ENCODE measurements at regions not wholly inside any gene's neighbourhood (a gene's known extent, or its start where the extent isn't known, plus 50 kb on each side); places are given as distances from the start of the nearest gene placed in this dataset.

DNA sequence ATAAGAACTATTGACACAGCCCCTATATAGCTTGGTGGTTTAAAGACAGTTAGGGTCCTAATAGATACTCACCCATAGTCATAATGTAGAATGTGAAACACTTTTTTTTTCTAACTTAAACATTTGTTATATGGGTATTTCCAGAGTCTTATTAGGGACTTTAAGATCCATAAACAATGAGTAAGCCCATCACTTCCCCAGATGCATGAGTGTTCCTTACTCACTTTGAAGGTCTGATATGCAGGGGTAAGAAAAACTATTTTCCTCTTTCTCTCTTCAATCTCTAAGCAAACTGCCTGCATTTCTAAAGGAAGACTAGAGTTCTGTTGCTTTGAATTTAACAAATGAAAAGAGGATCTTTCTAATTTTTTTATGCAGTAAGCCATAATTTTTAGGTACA, 443.6 kb upstream of the PITX2 start:
- TF ChIP-seq, protein P1, sequence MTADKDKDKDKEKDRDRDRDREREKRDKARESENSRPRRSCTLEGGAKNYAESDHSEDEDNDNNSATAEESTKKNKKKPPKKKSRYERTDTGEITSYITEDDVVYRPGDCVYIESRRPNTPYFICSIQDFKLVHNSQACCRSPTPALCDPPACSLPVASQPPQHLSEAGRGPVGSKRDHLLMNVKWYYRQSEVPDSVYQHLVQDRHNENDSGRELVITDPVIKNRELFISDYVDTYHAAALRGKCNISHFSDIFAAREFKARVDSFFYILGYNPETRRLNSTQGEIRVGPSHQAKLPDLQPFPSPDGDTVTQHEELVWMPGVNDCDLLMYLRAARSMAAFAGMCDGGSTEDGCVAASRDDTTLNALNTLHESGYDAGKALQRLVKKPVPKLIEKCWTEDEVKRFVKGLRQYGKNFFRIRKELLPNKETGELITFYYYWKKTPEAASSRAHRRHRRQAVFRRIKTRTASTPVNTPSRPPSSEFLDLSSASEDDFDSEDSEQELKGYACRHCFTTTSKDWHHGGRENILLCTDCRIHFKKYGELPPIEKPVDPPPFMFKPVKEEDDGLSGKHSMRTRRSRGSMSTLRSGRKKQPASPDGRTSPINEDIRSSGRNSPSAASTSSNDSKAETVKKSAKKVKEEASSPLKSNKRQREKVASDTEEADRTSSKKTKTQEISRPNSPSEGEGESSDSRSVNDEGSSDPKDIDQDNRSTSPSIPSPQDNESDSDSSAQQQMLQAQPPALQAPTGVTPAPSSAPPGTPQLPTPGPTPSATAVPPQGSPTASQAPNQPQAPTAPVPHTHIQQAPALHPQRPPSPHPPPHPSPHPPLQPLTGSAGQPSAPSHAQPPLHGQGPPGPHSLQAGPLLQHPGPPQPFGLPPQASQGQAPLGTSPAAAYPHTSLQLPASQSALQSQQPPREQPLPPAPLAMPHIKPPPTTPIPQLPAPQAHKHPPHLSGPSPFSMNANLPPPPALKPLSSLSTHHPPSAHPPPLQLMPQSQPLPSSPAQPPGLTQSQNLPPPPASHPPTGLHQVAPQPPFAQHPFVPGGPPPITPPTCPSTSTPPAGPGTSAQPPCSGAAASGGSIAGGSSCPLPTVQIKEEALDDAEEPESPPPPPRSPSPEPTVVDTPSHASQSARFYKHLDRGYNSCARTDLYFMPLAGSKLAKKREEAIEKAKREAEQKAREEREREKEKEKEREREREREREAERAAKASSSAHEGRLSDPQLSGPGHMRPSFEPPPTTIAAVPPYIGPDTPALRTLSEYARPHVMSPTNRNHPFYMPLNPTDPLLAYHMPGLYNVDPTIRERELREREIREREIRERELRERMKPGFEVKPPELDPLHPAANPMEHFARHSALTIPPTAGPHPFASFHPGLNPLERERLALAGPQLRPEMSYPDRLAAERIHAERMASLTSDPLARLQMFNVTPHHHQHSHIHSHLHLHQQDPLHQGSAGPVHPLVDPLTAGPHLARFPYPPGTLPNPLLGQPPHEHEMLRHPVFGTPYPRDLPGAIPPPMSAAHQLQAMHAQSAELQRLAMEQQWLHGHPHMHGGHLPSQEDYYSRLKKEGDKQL (CRISPR knock-in tag; IDR thresholded peaks at IDR 0.05; ENCODE audit: borderline replicate concordance): no peak
- TF ChIP-seq UBTF (IDR thresholded peaks at IDR 0.05; ENCODE audit: borderline replicate concordance in 1 of 2, low read depth in 2 of 2, low read length in 2 of 2): no peak
- no peak for TF ChIP-seq ZNF347 (CRISPR knock-in tag; IDR thresholded peaks at IDR 0.05; ENCODE audit: low read depth)
- TF ChIP-seq ZNF696 (CRISPR knock-in tag; conservative IDR thresholded peaks at IDR 0.05): no peak
- no peak for TF ChIP-seq ZNF175 (CRISPR knock-in tag; IDR thresholded peaks at IDR 0.05; ENCODE audit: low read depth)
- no peak for TF ChIP-seq HMG20B (CRISPR knock-in tag; IDR thresholded peaks at IDR 0.05)
- TF ChIP-seq ZNF384 (IDR thresholded peaks at IDR 0.05; ENCODE audit: low read depth, low read length): no peak
- TF ChIP-seq, protein P2, sequence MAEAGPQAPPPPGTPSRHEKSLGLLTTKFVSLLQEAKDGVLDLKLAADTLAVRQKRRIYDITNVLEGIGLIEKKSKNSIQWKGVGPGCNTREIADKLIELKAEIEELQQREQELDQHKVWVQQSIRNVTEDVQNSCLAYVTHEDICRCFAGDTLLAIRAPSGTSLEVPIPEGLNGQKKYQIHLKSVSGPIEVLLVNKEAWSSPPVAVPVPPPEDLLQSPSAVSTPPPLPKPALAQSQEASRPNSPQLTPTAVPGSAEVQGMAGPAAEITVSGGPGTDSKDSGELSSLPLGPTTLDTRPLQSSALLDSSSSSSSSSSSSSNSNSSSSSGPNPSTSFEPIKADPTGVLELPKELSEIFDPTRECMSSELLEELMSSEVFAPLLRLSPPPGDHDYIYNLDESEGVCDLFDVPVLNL (CRISPR knock-in tag; IDR thresholded peaks at IDR 0.05; ENCODE audit: low read depth): no peak
- TF ChIP-seq PYGO2 (tag; IDR thresholded peaks at IDR 0.05): no peak
- TF ChIP-seq ZNF140 (CRISPR knock-in tag; IDR thresholded peaks at IDR 0.05): no peak
- no peak for TF ChIP-seq ETV5 (CRISPR knock-in tag; IDR thresholded peaks at IDR 0.05; ENCODE audit: low read depth)
- no peak for TF ChIP-seq SNIP1 (IDR thresholded peaks at IDR 0.05; ENCODE audit: low read depth)
- no peak overlapping the region for H3K27ac ChIP-seq (ENCODE audit: extremely low read depth, low read depth, low read length)
- ATAC-seq (no peak), DNase-seq (ENCODE audit: extremely low read depth in 1 of 4, low spot score in 3 of 4) (no peak), FAIRE-seq (no peak)
- 0 out of 2 replicates have a peak, but pooled peaks cover 2% of the 10 kb centered on the region for H3K9me3 ChIP-seq (replicated peaks; ENCODE audit: control insufficient read depth, insufficient read depth, low read depth, low read length)
- in situ Hi-C loops (cut with MboI) (no loop called here), intact Hi-C loops (cut with micrococcal nuclease) (no loop called here)
- no peaks in the 10 kb centered on the region for H3K4me1 ChIP-seq (replicated peaks in 1 of 2; ENCODE audit: control insufficient read depth in 2 of 2, insufficient read depth in 2 of 2, low read length in 2 of 2)
- ChIA-PET CTCF (ENCODE audit: low intra/inter-chr PET ratio) (no interaction called here), POLR2A (no interaction called here)
- H3K36me3 ChIP-seq (ENCODE audit: control insufficient read depth, insufficient read depth, low read length): no peaks in the 10 kb centered on the region
- no peak overlapping the region for H3K4me3 ChIP-seq
- no peak overlapping the region for H3K4me2 ChIP-seq (ENCODE audit: insufficient read depth, low read length)
- no peaks in the 10 kb centered on the region for H4K20me1 ChIP-seq (replicated peaks; ENCODE audit: control insufficient read depth, insufficient read depth, low read length)
- no peaks in the 10 kb centered on the region for H3K9me1 ChIP-seq (ENCODE audit: control insufficient read depth, insufficient read depth, low read length)
- no peak overlapping the region for H2AFZ ChIP-seq (ENCODE audit: low read depth, low read length)
- H3K27me3 ChIP-seq (ENCODE audit: control insufficient read depth in 2 of 2, insufficient read depth in 2 of 2, low read length in 2 of 2): no peaks in the 10 kb centered on the region
- no peak overlapping the region for H3K9ac ChIP-seq (ENCODE audit: insufficient read depth in 1 of 2, low read depth in 2 of 2, low read length in 2 of 2)
- BruUV-seq (replicated peaks): no TSS peak
- no peaks in the 10 kb centered on the region for H3K79me2 ChIP-seq (ENCODE audit: control insufficient read depth, insufficient read depth, low read length)
